CD4-positive, alpha-beta T cell treated with Interleukin-21 for 1 hour (primary cell): ENCODE measurements at regions not wholly inside any gene's neighbourhood (a gene's known extent, or its start where the extent isn't known, plus 50 kb on each side); places are given as distances from the start of the nearest gene placed in this dataset.
"Not testable (repeated sequence)": the region's sequence is repeated elsewhere in the genome, so short reads cannot be mapped to it uniquely, and the experiment has no call there.

Source experiments
- DNase-seq: peaks from one replicate; pipeline ENCODE4 v3.0.0-alpha.2; 2020

- no peak for DNase-seq
Measured at GRCh38 chr5:158471535-158471924, 612.6 kb upstream of the CLINT1 start.

- no peak for DNase-seq
Measured at GRCh38 chr5:158470764-158471534, 612.0 kb upstream of the CLINT1 start.

- DNase-seq = no peak
Measured at GRCh38 chr5:158468444-158468843, 609.5 kb upstream of the CLINT1 start.

- DNase-seq = no peak
Measured at GRCh38 chr5:158466191-158466590, 607.2 kb upstream of the CLINT1 start.

GRCh38 chr5:158465086-158465972, 606.4 kb upstream of the CLINT1 start:
- DNase-seq = no peak

- DNase-seq = no peak
Measured at GRCh38 chr5:158464383-158464782, 605.4 kb upstream of the CLINT1 start.

GRCh38 chr5:158463938-158464337, 605.0 kb upstream of the CLINT1 start:
- no peak for DNase-seq

- DNase-seq = no peak
Measured at GRCh38 chr5:158463188-158463587, 604.2 kb upstream of the CLINT1 start.

GRCh38 chr5:158462349-158463114, 603.6 kb upstream of the CLINT1 start:
- DNase-seq = no peak

- DNase-seq = no peak
Measured at GRCh38 chr5:158461240-158461854, 602.4 kb upstream of the CLINT1 start.

GRCh38 chr5:158458086-158458485, 599.1 kb upstream of the CLINT1 start:
- no peak for DNase-seq

GRCh38 chr5:158456756-158457155, 597.8 kb upstream of the CLINT1 start:
- no peak for DNase-seq

GRCh38 chr5:158456241-158456640, 597.3 kb upstream of the CLINT1 start:
- DNase-seq = no peak

GRCh38 chr5:158451993-158452672, 593.2 kb upstream of the CLINT1 start:
- DNase-seq = no peak

- DNase-seq = no peak
Measured at GRCh38 chr5:158451203-158451992, 592.5 kb upstream of the CLINT1 start.

GRCh38 chr5:158450751-158451171, 591.8 kb upstream of the CLINT1 start:
- DNase-seq = no peak

- not testable (repeated sequence) for DNase-seq
Measured at GRCh38 chr5:158446761-158447160, 587.8 kb upstream of the CLINT1 start.

- not testable (repeated sequence) for DNase-seq
Measured at GRCh38 chr5:158439204-158439603, 580.3 kb upstream of the CLINT1 start.

- no peak for DNase-seq
Measured at GRCh38 chr5:158436271-158437065, 577.5 kb upstream of the CLINT1 start.

- peak; percentile 10 for DNase-seq
Measured at GRCh38 chr5:158435161-158435616, 576.2 kb upstream of the CLINT1 start.
